ENCODE measurements at regions not wholly inside any gene's neighbourhood (a gene's known extent, or its start where the extent isn't known, plus 50 kb on each side); places are given as distances from the start of the nearest gene placed in this dataset.

DNA sequence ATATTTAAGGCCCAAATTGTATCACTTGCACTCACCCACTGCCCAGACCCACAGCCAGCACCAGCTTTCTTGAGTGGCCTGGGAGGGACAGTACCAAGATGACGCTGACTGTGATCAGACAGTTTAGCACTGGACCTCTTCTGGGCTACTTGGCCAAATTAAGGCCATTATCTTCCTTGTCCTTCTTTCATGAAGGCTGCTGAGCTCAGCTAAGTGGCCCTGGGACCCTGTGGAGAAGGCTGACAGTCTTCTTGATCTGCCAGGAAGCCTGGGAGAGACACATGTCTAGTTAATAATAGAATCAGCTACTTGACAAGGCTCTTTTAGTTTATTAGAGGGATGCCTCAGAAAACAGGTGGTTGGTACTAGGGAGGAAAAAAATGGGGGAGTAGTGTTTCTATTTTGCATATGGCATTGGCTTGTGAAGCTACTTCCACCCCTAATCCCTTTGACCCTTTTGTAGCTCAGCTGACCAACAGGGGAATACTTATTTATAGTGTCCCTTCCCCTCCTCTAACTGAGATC is 127.9 kb upstream of the NTM start:
- DNase-seq: no peak

DNA sequence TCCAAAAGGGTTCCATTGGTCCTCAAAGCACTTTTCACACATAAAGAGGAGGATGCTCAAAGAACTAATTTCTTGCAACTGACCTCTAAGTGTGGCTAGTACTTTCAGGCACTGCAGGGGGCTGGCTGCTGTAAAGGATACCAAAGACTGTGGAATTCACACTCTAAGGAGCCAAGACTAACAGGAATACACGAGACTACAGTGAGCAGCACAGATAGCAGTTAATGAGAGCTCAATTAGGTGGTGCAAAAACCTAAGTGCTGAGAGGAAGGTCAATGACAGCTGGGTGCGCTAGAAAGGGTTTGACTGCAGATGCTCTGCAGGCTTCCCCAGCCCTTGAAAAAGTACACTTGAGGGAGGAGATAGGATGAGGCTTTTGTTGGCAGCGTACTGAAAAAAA is 124.3 kb upstream of the NTM start:
- DNase-seq: no peak

DNA sequence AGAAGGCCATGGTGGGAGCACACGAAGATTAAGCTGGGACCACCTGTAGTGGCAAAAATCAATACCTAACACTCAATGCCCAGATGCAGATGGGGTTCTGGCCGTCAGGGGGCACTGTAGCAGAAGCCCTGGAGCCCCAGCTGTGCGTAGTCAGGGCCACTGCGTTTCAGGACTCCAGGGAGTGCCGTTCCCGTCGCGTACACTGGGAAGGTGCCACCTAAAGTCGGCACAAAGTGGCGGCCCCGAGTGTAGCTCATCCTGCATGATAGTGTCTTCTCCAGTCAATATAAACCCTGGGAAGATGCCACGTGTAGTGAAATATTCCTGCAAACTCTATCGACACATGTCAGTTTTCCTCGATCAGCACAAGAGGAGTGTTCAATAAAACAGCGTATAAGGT is 123.8 kb upstream of the NTM start:
- peak in 1 of 2 donors; percentile 10 for DNase-seq

DNA sequence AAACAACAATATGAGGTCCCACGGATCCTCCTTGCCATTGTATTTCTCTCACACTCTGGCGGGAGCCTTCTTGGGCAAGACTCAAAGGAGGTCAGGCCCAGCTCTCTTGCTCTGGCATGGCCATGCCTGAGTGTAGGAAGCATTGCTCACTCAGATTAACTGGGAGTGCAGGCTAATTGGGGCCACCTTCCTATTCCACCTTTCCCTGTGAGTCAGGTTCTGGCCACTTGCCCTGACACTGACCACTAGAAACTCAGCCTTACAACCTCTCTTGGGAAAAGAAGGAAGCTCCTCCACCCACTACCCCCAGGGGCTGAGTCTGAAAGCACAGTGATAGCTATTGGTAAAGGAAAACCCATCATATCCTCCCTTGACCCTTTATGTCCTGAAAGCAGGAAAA is 121.8 kb upstream of the NTM start:
- DNase-seq: no peak

DNA sequence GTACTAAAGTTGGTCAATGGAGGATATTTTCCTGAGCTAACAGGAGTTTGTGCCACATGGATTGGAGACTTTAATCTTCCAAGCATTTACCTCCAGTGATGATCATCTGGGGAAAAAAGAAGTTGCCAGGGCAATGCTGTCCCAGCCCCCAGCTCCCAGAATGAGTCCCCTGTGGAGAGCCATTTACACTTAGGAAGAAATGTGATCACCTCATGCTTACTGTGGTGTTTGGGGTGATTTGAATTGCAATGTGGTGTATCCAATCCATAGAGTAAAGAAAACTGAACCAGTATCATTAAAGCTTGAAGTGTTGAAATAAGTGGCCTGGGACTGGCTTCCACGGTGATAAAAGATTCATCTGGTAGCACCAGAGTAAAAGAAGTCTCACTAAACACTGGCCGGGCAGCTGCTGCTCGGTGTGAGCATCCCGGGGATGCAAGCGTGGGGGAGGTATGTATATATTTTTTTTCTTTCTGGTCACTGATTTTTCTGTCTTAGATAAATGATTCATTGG is 117.2 kb upstream of the NTM start:
- no peak for DNase-seq

DNA sequence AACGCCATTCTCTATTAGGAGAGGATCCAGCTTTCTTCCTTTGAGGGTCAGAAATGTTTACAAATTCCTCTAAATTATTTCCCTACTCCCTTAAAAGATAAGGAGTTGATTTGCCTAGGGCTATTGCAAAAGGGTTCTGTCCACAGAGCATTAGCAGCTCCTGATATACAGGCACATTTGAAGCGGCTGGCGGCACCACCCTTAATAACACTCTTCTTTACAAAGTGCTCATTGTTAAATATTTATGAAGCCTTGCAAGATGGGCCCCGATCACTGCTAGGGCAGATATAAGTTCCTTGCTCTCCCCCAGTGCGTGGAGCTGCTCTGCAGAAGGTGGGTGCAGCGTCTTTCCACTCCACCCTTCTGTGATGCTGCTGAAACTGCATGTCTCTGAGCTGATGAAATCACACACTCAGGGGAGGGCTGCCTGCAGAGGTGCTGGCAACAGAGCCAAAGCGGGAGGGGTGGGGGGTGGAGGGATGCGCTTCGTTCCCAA is 116.7 kb upstream of the NTM start:
- no peak for DNase-seq

DNA sequence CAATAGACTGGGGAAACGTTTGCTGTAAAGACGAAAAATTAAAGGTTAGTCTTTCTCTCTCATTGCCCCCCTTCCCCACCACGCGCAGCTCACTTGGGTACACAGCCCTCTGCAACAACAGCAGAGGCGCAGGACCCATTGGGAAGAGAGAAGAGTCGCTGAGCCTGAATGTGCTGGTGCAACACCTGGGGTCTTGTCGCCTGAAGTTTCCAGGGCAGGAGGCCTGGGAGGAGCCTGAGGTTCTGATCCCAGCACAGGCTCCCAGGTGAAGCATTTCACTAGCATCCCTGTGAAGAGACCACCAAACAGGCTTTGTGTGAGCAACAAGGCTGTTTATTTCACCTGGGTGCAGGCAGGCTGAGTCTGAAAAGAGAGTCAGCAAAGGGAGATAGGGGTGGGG is 116.2 kb upstream of the NTM start:
- no peak for DNase-seq

DNA sequence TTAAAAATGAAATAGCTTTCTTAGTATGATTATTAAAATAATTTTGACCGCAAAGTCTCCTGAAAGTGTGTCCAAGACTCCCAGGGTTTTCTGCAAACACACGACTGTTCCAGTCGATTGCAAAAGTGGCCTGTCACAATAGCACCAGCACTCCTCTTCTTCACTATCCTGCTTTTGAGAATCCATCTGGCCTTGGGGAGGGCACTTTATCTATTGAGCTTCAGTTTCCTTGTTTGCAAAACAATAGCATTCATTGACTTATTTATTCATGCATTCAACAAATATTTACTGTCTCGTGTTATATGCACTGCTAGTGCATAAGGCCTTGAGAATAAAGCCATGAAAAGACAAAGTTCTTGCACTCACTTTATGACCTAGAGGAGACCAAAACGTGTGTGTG is 96.2 kb upstream of the NTM start:
- no peak for DNase-seq

DNA sequence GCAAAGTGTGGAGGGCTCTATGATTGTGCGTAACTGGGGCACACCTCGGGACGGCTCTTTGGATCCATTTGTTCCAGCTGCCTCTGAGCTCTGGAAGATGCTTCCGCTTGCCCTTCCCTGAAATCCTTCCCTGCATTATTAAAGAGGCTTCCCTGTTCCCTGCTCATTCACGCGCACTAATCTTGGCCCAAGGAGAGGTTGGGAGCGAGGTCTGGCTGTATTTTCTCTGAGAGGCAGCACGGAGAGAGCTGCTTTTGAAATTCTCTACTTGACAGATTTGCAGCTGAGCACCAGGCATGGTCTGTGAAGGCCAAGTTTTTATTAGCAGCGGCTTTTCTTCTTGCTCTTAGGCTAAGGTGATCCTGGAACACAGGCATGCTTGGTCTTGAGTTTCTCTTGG is 94.8 kb upstream of the NTM start:
- no peak for DNase-seq

DNA sequence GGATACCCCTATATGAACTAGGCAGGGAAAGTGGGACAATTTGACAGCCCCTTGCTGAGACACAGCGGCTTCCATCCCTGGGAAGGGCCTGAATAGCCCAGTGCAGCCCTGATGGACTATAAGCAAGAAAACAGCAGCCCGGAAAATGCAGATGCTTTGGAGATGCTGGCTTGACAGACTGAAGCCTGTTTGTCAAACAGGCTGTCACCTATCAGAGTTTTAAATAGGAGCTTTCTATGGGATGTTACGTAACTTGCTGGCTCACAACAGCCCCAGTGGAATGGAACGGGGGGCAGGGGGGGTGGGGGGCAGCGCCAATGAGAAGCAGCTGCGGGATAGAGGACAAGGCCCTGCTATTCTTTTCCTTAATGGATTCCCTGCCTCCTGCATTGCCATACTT is 91.9 kb upstream of the NTM start:
- DNase-seq: no peak

DNA sequence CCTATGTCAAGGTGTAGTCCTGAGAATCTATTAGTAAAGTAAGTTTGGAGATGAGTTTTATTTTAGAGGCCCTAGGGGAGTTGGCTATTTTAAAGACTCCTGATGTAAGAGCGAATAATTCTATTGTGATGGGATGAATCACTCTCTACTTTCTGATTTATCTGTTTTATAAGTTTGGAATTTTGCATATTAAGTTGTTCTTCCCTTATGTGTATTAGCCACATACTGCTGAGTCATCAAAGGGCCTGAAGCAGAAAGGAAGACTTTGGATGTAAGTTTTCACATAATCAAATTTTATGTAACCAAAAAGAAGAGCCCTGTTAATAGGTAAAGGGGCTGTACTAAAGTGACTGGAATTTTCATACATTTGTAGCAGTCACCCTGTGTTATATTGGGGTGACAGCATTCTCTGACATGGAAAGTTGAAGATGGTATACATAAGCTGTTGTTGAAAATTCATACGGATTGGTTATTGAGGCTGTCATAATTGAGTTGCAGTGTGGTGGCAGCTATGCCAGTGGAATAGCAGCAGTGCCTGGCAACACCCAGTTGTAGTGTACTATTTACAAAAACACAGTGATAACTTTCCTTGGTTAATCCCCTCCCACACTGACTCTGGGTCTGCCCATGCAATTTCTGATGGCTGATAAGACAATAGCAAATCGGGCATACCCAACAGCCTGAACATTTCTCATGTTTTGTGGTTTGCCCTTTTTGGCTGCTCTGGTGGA is 90.6 kb upstream of the NTM start:
- DNase-seq: no peak

DNA sequence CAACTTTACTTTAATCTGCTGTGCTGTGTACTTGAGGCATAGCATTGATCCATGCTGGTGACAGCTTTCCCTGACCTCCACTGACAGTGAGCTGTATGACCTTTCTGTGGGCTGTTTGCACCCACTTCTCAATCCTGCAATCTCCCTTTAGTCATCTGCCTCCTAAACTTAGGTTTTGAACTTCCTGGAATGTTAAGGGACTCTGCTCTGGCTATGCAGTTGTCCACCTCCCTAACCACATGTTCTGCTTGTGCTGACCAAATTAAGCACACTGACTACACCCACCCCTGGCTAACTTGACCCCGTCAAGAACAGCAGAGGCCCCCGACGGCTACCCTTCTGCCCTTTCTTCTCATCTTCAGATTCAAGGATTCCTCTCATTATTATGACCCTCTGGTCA is 89.1 kb upstream of the NTM start:
- no peak for DNase-seq

DNA sequence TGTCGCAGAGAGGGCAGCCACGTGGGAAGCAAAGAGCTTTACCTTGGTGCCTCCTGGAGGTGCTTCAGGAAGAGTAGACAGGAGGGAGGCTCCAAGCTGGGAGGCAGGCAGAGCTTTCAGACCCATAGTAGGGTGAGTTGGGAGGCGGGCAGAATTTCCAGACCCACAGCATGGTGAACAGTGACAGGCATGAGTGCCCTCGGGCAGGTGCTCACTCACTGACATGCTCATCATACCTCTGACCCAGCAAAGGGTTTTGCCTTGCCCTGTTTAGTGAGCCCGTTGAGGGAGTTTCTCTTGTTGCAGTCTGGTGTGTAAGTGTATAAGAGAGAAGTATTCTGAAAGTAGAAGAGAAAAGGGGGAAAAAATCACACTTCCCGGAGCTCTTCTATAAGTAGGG is 86.4 kb upstream of the NTM start:
- no peak for DNase-seq

DNA sequence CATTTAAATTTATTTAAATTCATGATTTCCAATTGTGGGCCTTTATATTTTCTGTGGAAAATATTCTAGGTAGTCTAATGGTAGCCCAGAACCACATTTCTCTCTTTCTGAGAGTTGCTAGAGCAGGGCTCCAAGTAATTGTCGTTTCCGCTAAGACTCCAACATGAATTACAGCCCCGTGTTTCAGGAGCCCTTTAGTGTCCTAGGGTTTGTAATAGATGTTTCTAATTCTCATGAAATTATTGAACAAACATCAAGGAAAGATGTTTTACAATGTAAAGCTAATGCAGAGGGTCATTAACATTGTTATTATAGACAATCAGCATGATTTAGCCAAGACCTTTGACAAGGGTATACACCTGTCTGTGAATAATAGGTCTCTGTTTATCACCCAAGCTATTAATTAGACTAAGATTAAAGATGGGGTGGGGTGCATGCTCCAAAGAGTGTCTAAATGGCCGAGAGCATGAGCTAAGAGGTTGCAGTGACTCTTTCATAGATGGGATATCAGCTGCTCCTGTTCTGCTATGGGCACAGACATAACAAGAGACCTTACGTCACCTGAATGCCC is 81.8 kb upstream of the NTM start:
- DNase-seq: no peak

DNA sequence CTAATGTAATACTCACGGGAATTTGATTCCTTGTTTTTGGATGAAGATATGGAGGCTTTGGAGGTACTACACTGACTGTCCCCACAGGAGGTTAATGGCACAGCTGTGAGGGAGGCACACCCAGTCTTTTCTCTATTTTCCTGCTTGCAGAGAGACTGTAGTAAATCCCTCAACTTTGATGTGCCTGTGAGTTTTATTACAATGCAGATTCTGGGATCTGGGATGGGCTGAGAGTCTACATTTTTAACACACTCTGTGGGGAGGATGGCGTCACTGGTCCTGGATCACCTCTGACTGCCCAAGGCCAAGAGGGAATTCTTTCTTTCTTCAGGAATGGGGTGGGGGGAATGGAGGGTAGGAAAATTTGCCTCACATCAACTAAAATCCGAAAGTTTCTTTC is 80.2 kb upstream of the NTM start:
- DNase-seq: no peak

DNA sequence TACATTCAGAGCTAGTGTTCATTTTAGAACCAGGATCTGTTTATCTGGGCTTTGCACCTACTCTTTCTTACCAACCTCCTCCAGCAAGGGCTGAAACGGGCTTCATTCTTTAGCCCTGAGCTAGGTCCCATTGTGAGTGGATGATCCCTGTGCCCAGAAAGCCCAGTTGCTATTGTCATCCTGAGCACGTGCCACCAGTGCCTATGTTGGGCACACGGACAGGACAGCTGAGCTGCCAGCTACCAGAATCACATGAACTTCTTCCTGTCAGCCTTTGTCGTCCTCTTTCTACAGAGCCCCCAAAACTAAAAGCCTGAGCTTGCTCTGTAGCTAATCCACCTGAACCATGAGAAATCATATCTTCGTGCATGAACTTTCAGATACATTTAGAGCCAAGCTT is 74.4 kb upstream of the NTM start:
- no peak for DNase-seq

DNA sequence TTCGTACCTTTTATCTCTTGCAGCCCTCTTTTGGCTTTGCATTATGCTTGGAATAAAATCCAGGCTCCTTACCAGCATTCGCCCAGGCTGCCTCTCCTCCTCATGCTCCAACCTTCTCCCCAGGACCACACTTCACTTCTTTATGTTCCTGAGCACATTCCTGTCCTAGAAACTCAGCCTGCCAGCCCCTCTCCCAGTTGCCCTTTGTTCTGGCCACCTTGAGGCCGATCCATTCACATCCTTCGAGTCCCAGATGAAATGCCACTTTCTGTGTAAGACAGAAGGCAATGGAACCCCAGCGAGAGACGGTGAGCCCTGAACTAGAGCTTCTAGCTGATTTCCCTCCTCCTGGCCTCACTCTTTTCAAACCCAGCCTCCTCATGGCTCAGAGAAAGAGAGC is 73.0 kb upstream of the NTM start:
- no peak for DNase-seq

DNA sequence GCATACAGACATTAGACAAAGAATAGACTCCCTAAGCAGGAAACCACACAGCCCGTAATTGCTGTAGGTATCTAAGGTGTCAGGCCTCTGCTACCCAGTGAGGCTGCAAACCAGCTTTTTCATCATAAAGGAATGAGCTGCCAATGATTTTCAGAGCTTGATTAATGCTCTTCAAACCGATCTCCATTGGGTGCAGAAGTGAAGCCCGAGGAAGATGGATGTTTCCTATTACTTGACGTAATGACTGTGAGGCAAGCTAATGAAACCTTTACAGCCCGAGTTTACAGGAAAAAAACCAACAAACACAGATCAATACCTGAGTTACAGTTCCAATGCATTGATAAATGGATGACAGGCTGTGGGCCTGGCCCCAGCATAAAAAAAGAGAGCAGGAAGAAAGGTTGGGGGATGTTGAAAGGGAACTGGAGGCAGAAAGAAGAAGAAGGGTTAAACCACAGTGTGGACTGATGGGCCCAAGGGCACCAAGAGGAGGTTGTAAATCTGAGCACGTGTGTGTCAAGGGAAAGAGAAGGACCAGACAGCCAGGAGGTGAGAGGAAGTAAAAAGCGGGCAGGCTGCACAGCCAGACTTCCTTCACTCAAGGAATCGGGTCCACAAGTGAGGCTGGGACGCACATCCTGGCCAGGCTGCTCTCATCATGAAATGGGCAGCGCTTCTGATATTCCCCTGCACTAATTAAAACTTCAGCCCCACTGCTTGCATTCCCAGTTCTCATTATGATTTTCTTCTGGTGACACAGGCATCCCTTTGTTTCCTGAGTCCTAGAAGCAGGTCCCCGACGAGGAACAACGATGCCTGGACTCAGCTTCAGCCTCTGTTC is 70.6 kb upstream of the NTM start:
- DNase-seq: no peak

DNA sequence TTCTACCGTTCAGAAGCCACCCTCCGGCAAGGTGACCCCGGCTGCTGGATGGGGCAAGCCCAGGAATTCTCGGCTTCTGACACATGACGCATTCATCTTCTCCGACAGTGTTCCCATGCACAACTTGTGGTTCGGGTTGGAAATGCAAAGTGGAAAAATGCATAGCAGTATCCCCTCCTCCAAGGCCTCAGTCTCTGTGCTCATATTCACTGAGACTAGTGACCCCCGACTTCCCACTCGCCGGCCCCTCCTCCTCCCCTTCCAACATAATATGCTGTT is 70.0 kb upstream of the NTM start:
- DNase-seq: no peak

DNA sequence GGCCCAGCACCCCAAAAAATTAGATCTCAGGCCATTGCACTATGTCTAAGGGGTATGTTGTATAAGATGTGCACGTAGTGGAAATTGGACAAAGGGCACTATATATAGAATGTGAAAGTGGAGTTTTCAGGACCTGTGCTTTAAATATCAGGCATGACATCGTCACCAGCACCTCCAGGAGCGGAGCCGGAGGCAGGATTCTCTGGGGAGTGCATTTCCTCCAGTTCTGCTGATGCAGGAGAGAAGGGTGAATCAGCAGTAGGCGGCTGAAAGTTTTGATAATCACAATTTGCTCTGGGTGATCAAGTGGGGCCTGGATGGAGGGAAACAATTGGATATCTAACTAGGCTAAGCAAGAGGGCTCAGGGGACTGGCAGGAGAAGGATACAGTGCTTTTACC is 69.1 kb upstream of the NTM start:
- DNase-seq: no peak

DNA sequence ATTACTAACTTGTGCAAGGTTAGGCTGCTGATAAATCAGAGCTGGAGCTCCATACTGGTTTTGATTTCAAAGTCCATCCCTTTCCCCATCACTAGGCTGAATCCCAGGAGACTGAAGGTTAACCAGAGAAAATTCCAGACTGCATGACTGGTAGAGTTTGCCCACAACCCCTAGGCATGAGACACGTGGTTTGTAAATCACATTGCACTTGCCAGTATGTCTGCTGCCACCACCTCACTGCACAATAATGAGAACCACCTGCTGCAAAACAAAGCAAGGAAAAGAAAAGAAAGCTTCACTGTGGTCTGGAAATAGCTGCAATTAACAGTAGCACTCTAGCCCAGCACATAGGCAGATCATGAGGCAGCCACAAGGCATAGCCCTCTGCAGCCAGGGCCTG is 67.6 kb upstream of the NTM start:
- no peak for DNase-seq

DNA sequence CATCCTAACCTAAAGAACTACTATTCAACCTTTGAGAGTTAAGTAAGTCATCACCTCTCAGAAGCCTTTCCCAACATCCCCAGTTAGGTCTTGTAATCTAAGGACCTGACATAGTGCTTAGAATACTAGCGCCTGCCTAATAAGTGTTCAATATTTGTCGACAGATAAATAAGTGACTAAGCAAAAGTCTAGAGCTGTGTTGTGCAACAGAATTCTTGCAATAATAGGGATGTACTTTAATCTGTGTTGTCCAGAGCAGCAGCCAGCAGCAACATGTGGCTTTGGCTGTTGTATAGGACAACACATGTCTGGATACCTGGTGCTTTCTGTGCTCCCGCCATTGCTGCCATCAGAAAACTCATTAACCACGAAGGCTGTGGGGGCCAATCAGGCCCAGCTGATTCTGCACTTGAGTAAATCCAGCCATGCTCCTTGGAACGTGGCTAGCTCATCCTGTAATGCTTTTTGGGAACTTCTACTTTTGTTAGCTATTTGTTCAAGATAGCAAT is 66.8 kb upstream of the NTM start:
- DNase-seq: no peak

DNA sequence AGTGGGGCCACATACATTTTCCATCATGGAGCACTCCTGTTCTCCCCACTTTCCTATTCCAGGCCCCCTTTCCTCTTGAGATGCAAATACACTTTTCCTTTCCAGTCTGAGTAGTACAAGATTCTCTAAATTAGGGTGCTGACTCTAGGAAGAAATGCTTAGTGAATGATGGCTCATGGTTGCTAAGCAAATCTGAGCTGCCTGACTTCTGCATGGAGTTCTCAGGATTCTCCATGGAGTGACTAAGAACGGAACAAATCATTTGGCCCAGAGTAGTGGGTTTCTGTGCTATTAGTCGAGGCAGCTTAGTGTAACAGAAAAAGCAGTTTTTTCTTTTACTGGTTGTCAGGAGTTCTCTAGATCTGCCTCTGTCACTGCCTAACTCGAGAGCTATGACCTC is 65.4 kb upstream of the NTM start:
- no peak for DNase-seq

DNA sequence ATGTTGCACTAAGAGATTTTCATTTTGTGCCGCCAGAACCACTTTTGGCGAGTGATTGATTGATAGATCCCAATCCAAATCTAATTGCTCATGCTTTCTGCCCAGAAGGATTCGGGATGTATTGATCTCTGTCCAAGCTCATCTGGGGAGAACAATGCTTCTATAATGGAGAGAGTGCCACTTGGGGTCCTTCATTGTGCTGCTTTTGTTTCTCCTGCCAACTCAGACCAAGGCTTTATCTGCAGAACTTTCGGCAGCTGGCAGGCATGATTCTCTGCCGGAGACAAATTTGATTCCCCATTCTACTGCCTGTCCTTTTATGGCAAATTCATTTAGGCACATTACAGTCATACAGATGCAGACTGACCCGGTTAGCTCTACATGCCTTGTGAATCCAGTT is 62.9 kb upstream of the NTM start:
- no peak for DNase-seq
